DND-41 (cell line): ENCODE measurements at regions not wholly inside any gene's neighbourhood (a gene's known extent, or its start where the extent isn't known, plus 50 kb on each side); places are given as distances from the start of the nearest gene placed in this dataset.

Experiments used
- ATAC-seq: fragments of 200-7000 bp; cut with Tn5 transposase; 3 replicates; pipeline ENCODE4 v1.9.1; 2021; ENCODE audit warnings: low read depth; ENCODE audit not compliant: insufficient read depth
- DNase-seq: peaks from one replicate; pipeline ENCODE4 v3.0.0-alpha.2; 2020
- H2AFZ ChIP-seq: 2 replicates; pipeline ENCODE4 v1.6.0; 2012; ENCODE audit warnings: low read depth, low read length
- H3K27ac ChIP-seq: 2 replicates; pipeline ENCODE4 v1.5.1; 2012; ENCODE audit warnings: low read length, inconsistent platforms
- H3K27me3 ChIP-seq: fragments of 200-600 bp; sonication (generic); 2 replicates; pipeline ENCODE4 v1.6.0; 2012; ENCODE audit warnings: low read length, mild to moderate bottlenecking, inconsistent platforms; ENCODE audit not compliant: insufficient read depth, poor library complexity
- H3K36me3 ChIP-seq: 2 replicates; pipeline ENCODE4 v1.5.1; 2012; ENCODE audit warnings: low read length, inconsistent platforms; ENCODE audit not compliant: insufficient read depth
- H3K4me1 ChIP-seq: 2 replicates; pipeline ENCODE4 v1.5.1; 2012; ENCODE audit warnings: mild to moderate bottlenecking, low read length; ENCODE audit not compliant: insufficient read depth
- H3K4me2 ChIP-seq: 2 replicates; pipeline ENCODE4 v1.6.0; 2012; ENCODE audit warnings: mild to moderate bottlenecking, moderate library complexity, low read length, inconsistent platforms; ENCODE audit not compliant: insufficient read depth
- H3K4me3 ChIP-seq, 2 experiments: fragments of 200-600 bp in 1 of 2; shearing (Covaris generic) in 1 of 2; 2 replicates each; pipeline ENCODE4 v1.5.1; 2012 to 2016; ENCODE audit warnings: inconsistent platforms in 2 of 2, low read length in 2 of 2, mild to moderate bottlenecking in 2 of 2, low read depth in 1 of 2, moderate library complexity in 1 of 2
- H3K79me2 ChIP-seq: 2 replicates; pipeline ENCODE4 v1.6.0; 2012; ENCODE audit warnings: low read length, inconsistent platforms; ENCODE audit not compliant: insufficient read depth
- H3K9ac ChIP-seq: 2 replicates; pipeline ENCODE4 v1.6.0; 2012; ENCODE audit warnings: low read depth, mild to moderate bottlenecking, inconsistent platforms, low read length, moderate library complexity
- H3K9me3 ChIP-seq: 2 replicates; pipeline ENCODE4 v1.5.1; 2012; ENCODE audit warnings: low read length, moderate library complexity, mild to moderate bottlenecking, inconsistent platforms; ENCODE audit not compliant: insufficient read depth, severe bottlenecking
- H4K20me1 ChIP-seq: 2 replicates; pipeline ENCODE4 v1.6.0; 2012; ENCODE audit warnings: low read length; ENCODE audit not compliant: insufficient read depth
- CTCF ChIP-seq: IDR thresholded peaks from 2 replicates; pipeline ENCODE4 v1.5.1; 2012; ENCODE audit warnings: borderline replicate concordance, low read length, moderate library complexity, mild to moderate bottlenecking; ENCODE audit not compliant: poor library complexity, severe bottlenecking; ENCODE audit errors: extremely low read depth
- EZH2 ChIP-seq: IDR thresholded peaks from 3 replicates; pipeline ENCODE4 v1.6.1; 2012; ENCODE audit warnings: borderline replicate concordance, low read depth, mild to moderate bottlenecking, moderate library complexity, low read length, inconsistent platforms; ENCODE audit not compliant: severe bottlenecking

GRCh38 chr11:106463154-106463553 is 385.7 kb downstream of the AASDHPPT start:
- Histone ChIP-seq H3K9me3 (peaks cover 2% of the 10 kb centered on the region), H3K4me2 (no peak overlapping the region), H3K4me1 (no peaks in the 10 kb centered on the region), H4K20me1 (no peaks in the 10 kb centered on the region), H3K27me3 (no peaks in the 10 kb centered on the region), H3K79me2 (no peaks in the 10 kb centered on the region), H3K36me3 (no peaks in the 10 kb centered on the region), H2AFZ (no peak overlapping the region), H3K9ac (no peak overlapping the region), H3K27ac (no peak overlapping the region), H3K4me3 (no peak overlapping the region)
- DNase-seq (no peak), ATAC-seq (no peak)
- TF ChIP-seq EZH2 = no peak
- TF ChIP-seq CTCF = no peak

DNA sequence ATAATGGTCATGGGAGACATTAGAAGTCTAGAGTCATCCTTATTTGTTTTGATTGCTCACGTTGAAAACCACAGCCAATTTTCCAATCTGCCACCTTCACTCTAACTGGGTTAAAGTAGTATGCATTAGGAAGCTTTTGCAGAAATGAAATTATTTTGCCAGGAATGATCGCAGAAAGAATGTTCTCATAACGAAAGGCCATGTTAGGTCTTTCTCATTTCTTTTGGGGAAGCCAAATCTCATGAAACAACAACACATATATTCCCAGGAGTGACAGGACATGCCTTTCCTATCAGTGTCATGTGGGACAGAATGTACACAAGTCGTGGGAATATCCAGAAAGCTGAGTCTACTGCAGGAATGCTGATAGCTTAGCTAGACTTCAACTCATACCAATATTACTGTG is 386.3 kb downstream of the AASDHPPT start:
- ATAC-seq (no peak), DNase-seq (no peak)
- Histone ChIP-seq H3K27me3 (no peaks in the 10 kb centered on the region), H3K79me2 (no peaks in the 10 kb centered on the region), H3K27ac (no peak overlapping the region), H3K4me3 (no peak overlapping the region), H3K4me2 (no peak overlapping the region), H3K9me3 (peaks cover 3% of the 10 kb centered on the region), H3K9ac (no peak overlapping the region), H3K4me1 (no peaks in the 10 kb centered on the region), H4K20me1 (no peaks in the 10 kb centered on the region), H2AFZ (no peak overlapping the region), H3K36me3 (no peaks in the 10 kb centered on the region)
- TF ChIP-seq EZH2 = no peak
- no peak for TF ChIP-seq CTCF

- ATAC-seq = no peak
- Histone ChIP-seq H2AFZ (0 out of 2 replicates have a peak overlapping the region, but pooled peaks have one; percentile 19), H3K79me2 (no peaks in the 10 kb centered on the region), H4K20me1 (no peaks in the 10 kb centered on the region), H3K27me3 (no peaks in the 10 kb centered on the region), H3K9me3 (peaks cover 3% of the 10 kb centered on the region), H3K4me1 (no peaks in the 10 kb centered on the region), H3K4me3 (no peak overlapping the region), H3K4me2 (no peak overlapping the region), H3K27ac (no peak overlapping the region), H3K36me3 (no peaks in the 10 kb centered on the region), H3K9ac (no peak overlapping the region)
- TF ChIP-seq EZH2 = no peak
- TF ChIP-seq CTCF = no peak
- no peak for DNase-seq
Observed at GRCh38 chr11:106464728-106465127, 387.3 kb downstream of the AASDHPPT start.

GRCh38 chr11:106466521-106467080 is 389.1 kb downstream of the AASDHPPT start:
- Histone ChIP-seq H3K79me2 (no peaks in the 10 kb centered on the region), H3K27me3 (no peaks in the 10 kb centered on the region), H2AFZ (peak overlapping the region; percentile 1; the same call in 1 of the 2 replicates), H3K27ac (no peak overlapping the region), H3K9me3 (peaks cover 3% of the 10 kb centered on the region), H4K20me1 (no peaks in the 10 kb centered on the region), H3K4me3 (no peak overlapping the region), H3K36me3 (no peaks in the 10 kb centered on the region), H3K9ac (no peak overlapping the region), H3K4me2 (no peak overlapping the region), H3K4me1 (no peaks in the 10 kb centered on the region)
- TF ChIP-seq EZH2 = no peak
- no peak for TF ChIP-seq CTCF
- no peak for DNase-seq
- no peak for ATAC-seq
